ENCODE measurements at regions not wholly inside any gene's neighbourhood (a gene's known extent, or its start where the extent isn't known, plus 50 kb on each side); places are given as distances from the start of the nearest gene placed in this dataset.

GRCh38 chr5:28574606-28575005, 1536.2 kb upstream of the CDH9 start:
- Histone ChIP-seq H3K4me1 (ENCODE audit: control insufficient read depth, low read length) (no peaks in the 10 kb centered on the region), H3K9me2 (replicated peaks; ENCODE audit: control insufficient read depth, low read length) (no peaks in the 10 kb centered on the region), H3K4me2 (ENCODE audit: low read length) (no peak overlapping the region), H3K36me3 (ENCODE audit: control insufficient read depth, low read length) (no peaks in the 10 kb centered on the region), H3K4me3 (ENCODE audit: low read length) (no peak overlapping the region), H3K9me3 (ENCODE audit: control insufficient read depth, insufficient read depth, low read length) (peaks cover 3% of the 10 kb centered on the region; the same call in 1 of the 2 replicates), H3K27me3 (ENCODE audit: control insufficient read depth, low read length) (no peaks in the 10 kb centered on the region), H4K20me1 (ENCODE audit: control insufficient read depth, insufficient read depth, low read depth, low read length) (no peaks in the 10 kb centered on the region), H3K27ac (ENCODE audit: low read depth, low read length) (no peak overlapping the region), H3F3A (ENCODE audit: control insufficient read depth, insufficient read depth) (no peaks in the 10 kb centered on the region), H3K79me2 (ENCODE audit: control insufficient read depth, low read length) (no peaks in the 10 kb centered on the region)
- TF ChIP-seq CTCF (IDR thresholded peaks at IDR 0.05; ENCODE audit: low read depth, low read length, poor library complexity, severe bottlenecking) (no peak), EZH2phosphoT487 (IDR thresholded peaks at IDR 0.05; ENCODE audit: borderline replicate concordance, low read length) (no peak)

- Histone ChIP-seq H3K4me1 (ENCODE audit: control insufficient read depth, low read length) (no peaks in the 10 kb centered on the region), H3K4me3 (ENCODE audit: low read length) (no peak overlapping the region), H3F3A (ENCODE audit: control insufficient read depth, insufficient read depth) (no peaks in the 10 kb centered on the region), H3K79me2 (ENCODE audit: control insufficient read depth, low read length) (no peaks in the 10 kb centered on the region), H4K20me1 (ENCODE audit: control insufficient read depth, insufficient read depth, low read depth, low read length) (no peaks in the 10 kb centered on the region), H3K36me3 (ENCODE audit: control insufficient read depth, low read length) (no peaks in the 10 kb centered on the region), H3K4me2 (ENCODE audit: low read length) (no peak overlapping the region), H3K9me2 (replicated peaks; ENCODE audit: control insufficient read depth, low read length) (no peaks in the 10 kb centered on the region), H3K9me3 (ENCODE audit: control insufficient read depth, insufficient read depth, low read length) (no peaks in the 10 kb centered on the region), H3K27ac (ENCODE audit: low read depth, low read length) (no peak overlapping the region), H3K27me3 (ENCODE audit: control insufficient read depth, low read length) (no peaks in the 10 kb centered on the region)
- TF ChIP-seq EZH2phosphoT487 (IDR thresholded peaks at IDR 0.05; ENCODE audit: borderline replicate concordance, low read length) (no peak), CTCF (IDR thresholded peaks at IDR 0.05; ENCODE audit: low read depth, low read length, poor library complexity, severe bottlenecking) (no peak)
Measured at GRCh38 chr5:28567048-28567447, 1528.7 kb upstream of the CDH9 start.

GRCh38 chr5:28561522-28561921, 1523.1 kb upstream of the CDH9 start:
- TF ChIP-seq CTCF (IDR thresholded peaks at IDR 0.05; ENCODE audit: low read depth, low read length, poor library complexity, severe bottlenecking) (no peak), EZH2phosphoT487 (IDR thresholded peaks at IDR 0.05; ENCODE audit: borderline replicate concordance, low read length) (no peak)
- no peaks in the 10 kb centered on the region for H3K27me3 ChIP-seq (ENCODE audit: control insufficient read depth, low read length)

More at GRCh38 chr5:28561522-28561921, 1523.1 kb upstream of the CDH9 start:
- Histone ChIP-seq H3K4me1 (ENCODE audit: control insufficient read depth, low read length) (no peaks in the 10 kb centered on the region), H3K36me3 (ENCODE audit: control insufficient read depth, low read length) (no peaks in the 10 kb centered on the region), H3K9me3 (ENCODE audit: control insufficient read depth, insufficient read depth, low read length) (no peaks in the 10 kb centered on the region; the same call in 1 of the 2 replicates), H3K4me2 (ENCODE audit: low read length) (no peak overlapping the region), H3F3A (ENCODE audit: control insufficient read depth, insufficient read depth) (no peaks in the 10 kb centered on the region), H3K79me2 (ENCODE audit: control insufficient read depth, low read length) (no peaks in the 10 kb centered on the region), H3K9me2 (replicated peaks; ENCODE audit: control insufficient read depth, low read length) (no peaks in the 10 kb centered on the region), H3K27ac (ENCODE audit: low read depth, low read length) (no peak overlapping the region), H4K20me1 (ENCODE audit: control insufficient read depth, insufficient read depth, low read depth, low read length) (no peaks in the 10 kb centered on the region), H3K4me3 (ENCODE audit: low read length) (no peak overlapping the region)
